ENCODE measurements at regions not wholly inside any gene's neighbourhood (a gene's known extent, or its start where the extent isn't known, plus 50 kb on each side); places are given as distances from the start of the nearest gene placed in this dataset.
"Not testable (repeated sequence)": the region's sequence is repeated elsewhere in the genome, so short reads cannot be mapped to it uniquely, and the experiment has no call there.

GRCh38 chr4:34318773-34319172, 1925.5 kb downstream of the ARAP2 start:
- DNase-seq (ENCODE audit: low spot score), result no peak

DNA sequence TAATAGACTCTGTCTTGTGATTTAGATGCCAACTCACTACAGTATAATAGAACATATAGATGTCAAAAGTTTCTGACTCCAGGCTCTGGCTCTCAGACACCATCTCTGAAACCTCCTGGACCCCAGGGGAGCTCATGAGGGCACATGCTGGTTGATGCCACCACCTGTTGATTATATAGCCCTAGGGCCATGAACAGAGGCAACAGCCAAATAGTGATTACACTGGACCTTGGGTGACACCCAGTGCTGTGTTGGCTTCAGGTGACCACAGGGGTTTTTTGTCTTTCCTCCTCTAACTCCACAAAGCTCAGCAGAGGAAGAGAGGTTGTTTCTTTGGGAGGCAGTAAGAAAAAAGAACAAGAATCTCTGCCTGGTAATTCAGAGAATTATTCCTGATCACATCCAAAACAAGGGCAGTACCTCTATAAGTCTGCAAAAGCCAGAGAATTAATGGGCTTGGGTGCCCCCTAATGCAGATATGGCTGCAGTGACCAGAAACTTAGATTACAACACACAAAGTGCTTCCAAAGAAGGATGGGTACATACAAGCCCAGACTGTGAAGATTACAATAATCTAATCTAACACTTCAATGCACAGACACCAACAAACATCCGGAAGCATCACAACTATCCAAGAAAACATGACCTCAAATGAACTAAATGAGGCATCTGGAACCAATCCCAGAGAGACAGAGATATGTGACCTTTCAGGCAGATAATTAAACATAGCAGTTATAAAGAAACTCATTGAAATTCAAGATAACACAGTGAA, 1920.6 kb downstream of the ARAP2 start:
- DNase-seq (ENCODE audit: low spot score), result peak; percentile 0

GRCh38 chr4:34328939-34329338, 1915.4 kb downstream of the ARAP2 start:
- DNase-seq (ENCODE audit: low spot score), result no peak

- not testable (repeated sequence) for DNase-seq (ENCODE audit: low spot score)
Observed at GRCh38 chr4:34335156-34335555, 1909.2 kb downstream of the ARAP2 start.

DNA sequence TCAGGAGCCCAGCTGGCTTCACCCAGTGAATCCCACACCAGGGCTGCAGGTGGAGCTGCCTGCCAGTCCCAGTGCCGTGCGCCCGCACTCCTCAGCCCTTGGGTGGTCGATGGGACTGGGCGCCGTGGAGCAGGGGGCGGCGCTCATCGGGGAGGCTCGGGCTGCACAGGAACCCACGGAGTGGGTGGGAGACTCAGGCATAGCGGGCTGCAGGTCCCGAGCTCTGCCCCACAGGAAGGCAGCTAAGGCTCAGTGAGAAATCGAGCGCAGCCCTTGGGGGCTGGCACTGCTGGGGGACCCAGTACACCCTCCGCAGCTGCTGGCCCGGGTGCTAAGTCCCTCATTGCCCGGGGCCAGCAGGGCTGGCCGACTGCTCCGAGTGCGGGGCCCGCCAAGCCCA, 1908.8 kb downstream of the ARAP2 start:
- not testable (repeated sequence) for DNase-seq (ENCODE audit: low spot score)

- no peak for DNase-seq (ENCODE audit: low spot score)
Observed at GRCh38 chr4:34362654-34363053, 1881.7 kb downstream of the ARAP2 start.

- DNase-seq (ENCODE audit: low spot score), result no peak
Observed at GRCh38 chr4:34363842-34364241, 1880.5 kb downstream of the ARAP2 start.

GRCh38 chr4:34365946-34366345, 1878.4 kb downstream of the ARAP2 start:
- no peak for DNase-seq (ENCODE audit: low spot score)

- DNase-seq (ENCODE audit: low spot score), result no peak
Observed at GRCh38 chr4:34371676-34372075, 1872.6 kb downstream of the ARAP2 start.

DNA sequence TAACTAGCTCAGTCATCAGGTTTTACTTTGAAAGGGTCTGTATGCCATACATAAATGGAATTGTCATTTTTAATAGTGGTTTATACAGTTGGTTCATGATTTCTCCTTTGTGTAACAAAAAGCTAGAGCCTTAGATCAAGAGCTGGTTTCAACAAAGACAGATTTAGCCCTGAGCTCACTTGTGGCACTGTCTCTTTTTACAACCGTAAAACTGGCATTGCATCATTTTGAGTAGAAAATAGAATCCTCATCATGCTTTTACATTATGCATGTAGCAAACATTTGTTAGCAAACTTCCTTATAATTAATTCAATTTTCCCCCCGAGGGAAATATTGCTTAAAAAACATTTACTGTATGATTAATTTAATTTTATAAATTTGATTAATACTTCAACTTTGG, 1871.5 kb downstream of the ARAP2 start:
- no peak for DNase-seq (ENCODE audit: low spot score)

DNA sequence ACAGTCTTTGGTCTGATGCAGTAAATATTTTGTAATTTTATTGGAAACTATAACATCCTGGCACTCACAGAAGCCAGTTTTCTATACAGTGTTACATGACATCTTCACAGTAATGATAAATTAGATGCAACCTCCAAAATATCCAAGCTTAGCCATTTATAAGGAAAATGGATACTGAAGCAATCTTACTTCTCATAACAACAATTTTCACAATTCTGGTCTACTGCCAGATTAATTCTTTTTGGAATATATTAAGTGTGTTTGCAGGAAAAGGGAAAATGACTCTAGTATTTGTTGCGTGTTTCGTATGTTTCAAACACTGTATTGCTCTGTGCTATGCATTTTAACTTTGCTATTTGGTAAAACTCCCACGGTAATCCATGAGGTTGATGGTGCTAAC, 1870.9 kb downstream of the ARAP2 start:
- no peak for DNase-seq (ENCODE audit: low spot score)

- DNase-seq (ENCODE audit: low spot score), result no peak
Observed at GRCh38 chr4:34412233-34412632, 1832.1 kb downstream of the ARAP2 start.

DNA sequence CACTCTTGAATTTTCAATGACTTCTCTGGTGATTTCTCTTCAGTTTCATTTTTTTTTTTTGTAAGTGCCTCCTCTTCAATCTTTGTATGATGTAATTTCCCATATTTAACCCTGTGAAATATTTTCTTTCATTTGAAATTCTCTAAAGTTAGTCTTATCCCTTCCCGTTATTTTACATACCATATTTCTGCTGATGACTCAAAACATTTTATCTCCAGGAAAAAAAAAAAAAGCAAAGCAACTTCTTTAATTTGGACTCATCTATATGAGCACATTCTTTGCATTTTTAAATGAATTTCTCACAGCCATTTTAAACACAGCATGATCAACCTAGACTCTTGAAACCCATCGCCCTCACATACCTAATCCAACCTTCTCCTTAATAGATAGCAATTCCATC, 1831.4 kb downstream of the ARAP2 start:
- DNase-seq (ENCODE audit: low spot score), result no peak

- no peak for DNase-seq (ENCODE audit: low spot score)
Observed at GRCh38 chr4:34417160-34417559, 1827.2 kb downstream of the ARAP2 start.

DNA sequence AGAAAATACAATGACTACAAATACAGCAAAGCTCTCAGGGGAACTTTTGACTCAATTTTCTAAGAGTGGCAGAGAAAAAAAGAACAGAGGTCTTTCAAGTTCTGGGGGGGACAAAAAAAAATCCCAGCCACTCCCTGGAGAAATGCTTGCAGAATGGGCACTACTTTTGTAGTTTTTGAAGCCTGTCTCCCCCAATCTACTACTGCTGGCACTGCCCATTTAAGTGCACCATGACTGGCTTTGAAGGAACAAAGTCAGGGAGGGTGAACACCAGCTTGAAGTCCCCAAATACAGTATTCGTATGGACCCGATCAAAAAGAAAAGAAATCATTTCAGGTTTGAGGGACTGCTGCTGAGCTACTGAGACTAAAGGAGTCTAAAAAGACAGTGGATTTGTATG, 1824.4 kb downstream of the ARAP2 start:
- no peak for DNase-seq (ENCODE audit: low spot score)

DNA sequence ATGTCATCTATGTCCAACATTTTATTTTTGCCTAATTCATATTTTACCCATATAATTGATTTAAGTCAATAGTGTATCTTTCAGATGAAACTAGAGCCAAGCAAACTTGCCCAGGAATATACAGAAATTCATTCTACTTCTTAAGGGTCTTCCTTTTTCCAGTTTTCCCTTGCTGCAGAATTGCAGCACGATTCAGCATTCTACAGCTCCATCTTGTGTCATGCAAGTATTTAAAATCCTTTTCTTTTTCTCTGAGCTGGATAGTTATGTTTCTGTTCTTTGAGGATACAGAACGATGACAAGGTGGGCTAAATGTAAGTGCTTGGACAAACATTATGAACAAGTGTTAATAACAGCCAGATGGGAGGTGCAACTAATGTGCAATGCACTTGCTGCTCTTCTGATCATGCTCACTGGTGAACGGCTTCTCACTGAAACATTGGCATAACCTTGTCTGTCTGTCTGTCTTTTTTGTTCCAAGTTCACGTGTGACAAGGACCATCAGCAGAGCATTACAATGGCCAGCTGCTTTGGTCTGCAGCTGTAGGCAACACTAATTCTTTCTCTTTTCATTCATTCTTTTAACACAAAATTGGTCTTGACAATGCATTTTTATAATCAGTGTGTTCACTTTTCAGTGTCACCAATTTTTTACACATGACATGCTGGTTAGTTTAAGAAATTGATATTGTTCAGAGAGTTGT, 1821.7 kb downstream of the ARAP2 start:
- DNase-seq (ENCODE audit: low spot score), result no peak

GRCh38 chr4:34432706-34433105, 1811.6 kb downstream of the ARAP2 start:
- DNase-seq (ENCODE audit: low spot score), result no peak

GRCh38 chr4:34434377-34434776, 1809.9 kb downstream of the ARAP2 start:
- DNase-seq (ENCODE audit: low spot score), result not testable (repeated sequence)

DNA sequence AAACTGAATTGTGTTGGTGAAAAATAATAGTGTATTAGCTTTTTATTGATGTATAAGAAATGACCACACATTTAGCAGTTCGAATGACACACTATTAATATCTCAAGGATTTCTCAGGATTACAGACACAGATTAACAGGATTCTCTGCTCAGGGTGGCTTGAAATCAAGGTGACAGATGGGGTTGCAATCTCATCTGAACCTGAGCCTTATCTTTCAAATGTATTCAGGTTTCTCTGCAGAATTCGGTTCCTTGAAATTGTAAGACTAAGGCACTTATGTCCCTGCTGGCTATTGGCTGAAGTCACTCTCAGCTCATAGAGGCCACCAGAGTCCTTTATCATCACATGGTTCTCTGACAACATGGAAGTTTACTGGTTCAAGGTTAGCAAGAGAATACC, 1780.1 kb downstream of the ARAP2 start:
- DNase-seq (ENCODE audit: low spot score), result no peak

DNA sequence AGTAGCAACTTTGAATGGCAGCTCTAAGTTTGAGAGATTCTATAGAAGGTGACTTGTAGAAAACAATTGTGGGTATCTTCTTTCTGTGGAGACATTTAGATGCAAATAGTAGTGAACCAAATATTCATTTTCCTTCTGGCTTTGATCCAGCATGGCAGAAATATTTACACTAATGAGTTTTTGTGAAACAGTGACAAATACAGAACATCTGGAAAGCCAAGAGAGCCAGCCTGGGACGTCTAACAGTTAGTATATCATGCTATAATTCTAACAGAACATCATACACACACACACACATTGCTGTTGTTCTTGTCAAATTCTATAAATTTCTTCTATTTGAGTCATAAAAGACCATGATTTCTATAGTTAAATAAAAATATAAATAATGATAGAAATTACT, 1777.9 kb downstream of the ARAP2 start:
- DNase-seq (ENCODE audit: low spot score), result no peak

- no peak for DNase-seq (ENCODE audit: low spot score)
Observed at GRCh38 chr4:34469516-34469915, 1774.8 kb downstream of the ARAP2 start.

- DNase-seq (ENCODE audit: low spot score), result no peak
Observed at GRCh38 chr4:34485252-34485651, 1759.1 kb downstream of the ARAP2 start.

- DNase-seq (ENCODE audit: low spot score), result no peak
Observed at GRCh38 chr4:34486461-34487363, 1757.6 kb downstream of the ARAP2 start.

Measured in COLO829 (cell line).